ENCODE measurements at regions not wholly inside any gene's neighbourhood (a gene's known extent, or its start where the extent isn't known, plus 50 kb on each side); places are given as distances from the start of the nearest gene placed in this dataset.

DNA sequence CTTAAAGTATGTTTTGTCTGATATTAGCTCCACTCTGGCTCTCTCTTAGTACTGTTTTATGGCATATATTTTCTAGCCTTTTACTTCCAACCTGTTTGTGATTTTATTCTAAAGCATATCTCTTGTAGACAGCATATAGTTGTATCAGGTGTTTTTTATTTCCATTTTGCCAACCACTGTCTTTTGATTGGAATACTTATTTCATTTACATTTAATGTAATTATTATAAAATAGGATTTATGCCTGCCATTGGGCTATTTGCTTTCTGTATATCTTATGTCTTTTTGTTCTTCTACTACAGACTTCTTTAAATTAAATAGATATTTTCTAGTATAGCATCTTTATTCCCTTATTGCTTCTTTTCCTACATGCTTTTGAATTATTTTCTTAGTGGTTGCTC lies 67.3 kb downstream of the LRRC30 start (continued):
- TF ChIP-seq ZNF704 (tag by site-specific recombination; IDR thresholded peaks at IDR 0.05) (no peak), GFI1B (tag by site-specific recombination; IDR thresholded peaks at IDR 0.05) (no peak), ZNF311 (tag by site-specific recombination; IDR thresholded peaks at IDR 0.05; ENCODE audit: borderline replicate concordance) (no peak), ZNF843 (tag by site-specific recombination; IDR thresholded peaks at IDR 0.05) (no peak), ZFP41 (tag by site-specific recombination; IDR thresholded peaks at IDR 0.05; ENCODE audit: borderline replicate concordance) (no peak)
- TF ChIP-seq, protein P1, sequence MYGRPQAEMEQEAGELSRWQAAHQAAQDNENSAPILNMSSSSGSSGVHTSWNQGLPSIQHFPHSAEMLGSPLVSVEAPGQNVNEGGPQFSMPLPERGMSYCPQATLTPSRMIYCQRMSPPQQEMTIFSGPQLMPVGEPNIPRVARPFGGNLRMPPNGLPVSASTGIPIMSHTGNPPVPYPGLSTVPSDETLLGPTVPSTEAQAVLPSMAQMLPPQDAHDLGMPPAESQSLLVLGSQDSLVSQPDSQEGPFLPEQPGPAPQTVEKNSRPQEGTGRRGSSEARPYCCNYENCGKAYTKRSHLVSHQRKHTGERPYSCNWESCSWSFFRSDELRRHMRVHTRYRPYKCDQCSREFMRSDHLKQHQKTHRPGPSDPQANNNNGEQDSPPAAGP (tag by site-specific recombination; IDR thresholded peaks at IDR 0.05): no peak

- CTCF ChIA-PET: interaction anchor here (0.7 to 0.8 kb wide), 2 partner anchors 15 to 1274 kb away, joined by 4 read pairs; no protein-coding TSS in a partner anchor
- Histone ChIP-seq H3K4me1 (ENCODE audit: control insufficient read depth, insufficient read depth, low read length) (no peaks in the 10 kb centered on the region), H3K36me3 (ENCODE audit: control insufficient read depth in 2 of 2, insufficient read depth in 1 of 2, low read length in 2 of 2) (no peaks in the 10 kb centered on the region), H3K4me3 (ENCODE audit: low read depth, low read length) (no peak overlapping the region), H3K9me3 (ENCODE audit: control insufficient read depth, insufficient read depth, low read depth, low read length) (no peaks in the 10 kb centered on the region), H3K27ac (ENCODE audit: extremely low read depth, low read depth, low read length) (no peak overlapping the region)
- POLR2A ChIA-PET: no interaction called here
- TF ChIP-seq ZNF791 (tag by site-specific recombination; IDR thresholded peaks at IDR 0.05): no peak
- peak; percentile 22; the same call in 1 of the 2 replicates for TF ChIP-seq PRDM1 (tag by site-specific recombination; IDR thresholded peaks at IDR 0.05)
- TF ChIP-seq SCRT2 (tag by site-specific recombination; IDR thresholded peaks at IDR 0.05): no peak
- TF ChIP-seq, protein P2, sequence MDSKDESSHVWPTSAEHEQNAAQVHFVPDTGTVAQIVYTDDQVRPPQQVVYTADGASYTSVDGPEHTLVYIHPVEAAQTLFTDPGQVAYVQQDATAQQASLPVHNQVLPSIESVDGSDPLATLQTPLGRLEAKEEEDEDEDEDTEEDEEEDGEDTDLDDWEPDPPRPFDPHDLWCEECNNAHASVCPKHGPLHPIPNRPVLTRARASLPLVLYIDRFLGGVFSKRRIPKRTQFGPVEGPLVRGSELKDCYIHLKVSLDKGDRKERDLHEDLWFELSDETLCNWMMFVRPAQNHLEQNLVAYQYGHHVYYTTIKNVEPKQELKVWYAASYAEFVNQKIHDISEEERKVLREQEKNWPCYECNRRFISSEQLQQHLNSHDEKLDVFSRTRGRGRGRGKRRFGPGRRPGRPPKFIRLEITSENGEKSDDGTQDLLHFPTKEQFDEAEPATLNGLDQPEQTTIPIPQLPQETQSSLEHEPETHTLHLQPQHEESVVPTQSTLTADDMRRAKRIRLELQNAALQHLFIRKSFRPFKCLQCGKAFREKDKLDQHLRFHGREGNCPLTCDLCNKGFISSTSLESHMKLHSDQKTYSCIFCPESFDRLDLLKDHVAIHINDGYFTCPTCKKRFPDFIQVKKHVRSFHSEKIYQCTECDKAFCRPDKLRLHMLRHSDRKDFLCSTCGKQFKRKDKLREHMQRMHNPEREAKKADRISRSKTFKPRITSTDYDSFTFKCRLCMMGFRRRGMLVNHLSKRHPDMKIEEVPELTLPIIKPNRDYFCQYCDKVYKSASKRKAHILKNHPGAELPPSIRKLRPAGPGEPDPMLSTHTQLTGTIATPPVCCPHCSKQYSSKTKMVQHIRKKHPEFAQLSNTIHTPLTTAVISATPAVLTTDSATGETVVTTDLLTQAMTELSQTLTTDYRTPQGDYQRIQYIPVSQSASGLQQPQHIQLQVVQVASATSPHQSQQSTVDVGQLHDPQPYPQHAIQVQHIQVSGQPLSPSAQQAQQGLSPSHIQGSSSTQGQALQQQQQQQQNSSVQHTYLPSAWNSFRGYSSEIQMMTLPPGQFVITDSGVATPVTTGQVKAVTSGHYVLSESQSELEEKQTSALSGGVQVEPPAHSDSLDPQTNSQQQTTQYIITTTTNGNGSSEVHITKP (tag by site-specific recombination; IDR thresholded peaks at IDR 0.05): 0 out of 2 replicates have a peak, but pooled peaks have one; percentile 38
Measured at GRCh38 chr18:7301094-7301493, 70.2 kb downstream of the LRRC30 start.

- Histone ChIP-seq H3K4me3 (ENCODE audit: low read depth, low read length) (no peak overlapping the region), H3K27ac (ENCODE audit: extremely low read depth, low read depth, low read length) (no peak overlapping the region), H3K4me1 (ENCODE audit: control insufficient read depth, insufficient read depth, low read length) (no peaks in the 10 kb centered on the region), H3K9me3 (ENCODE audit: control insufficient read depth, insufficient read depth, low read depth, low read length) (no peaks in the 10 kb centered on the region), H3K36me3 (ENCODE audit: control insufficient read depth in 2 of 2, insufficient read depth in 1 of 2, low read length in 2 of 2) (no peaks in the 10 kb centered on the region)
- ChIA-PET CTCF (interaction anchor here (0.5 to 0.9 kb wide), 2 partner anchors 56 to 319 kb away, joined by 3 read pairs; no protein-coding TSS in a partner anchor), POLR2A (no interaction called here)
- TF ChIP-seq, protein P3, sequence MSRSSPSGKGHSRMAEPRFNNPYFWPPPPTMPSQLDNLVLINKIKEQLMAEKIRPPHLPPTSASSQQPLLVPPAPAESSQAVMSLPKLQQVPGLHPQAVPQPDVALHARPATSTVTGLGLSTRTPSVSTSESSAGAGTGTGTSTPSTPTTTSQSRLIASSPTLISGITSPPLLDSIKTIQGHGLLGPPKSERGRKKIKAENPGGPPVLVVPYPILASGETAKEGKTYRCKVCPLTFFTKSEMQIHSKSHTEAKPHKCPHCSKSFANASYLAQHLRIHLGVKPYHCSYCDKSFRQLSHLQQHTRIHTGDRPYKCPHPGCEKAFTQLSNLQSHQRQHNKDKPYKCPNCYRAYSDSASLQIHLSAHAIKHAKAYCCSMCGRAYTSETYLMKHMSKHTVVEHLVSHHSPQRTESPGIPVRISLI (tag by site-specific recombination; IDR thresholded peaks at IDR 0.05): no peak
- TF ChIP-seq ZNF26 (tag by site-specific recombination; IDR thresholded peaks at IDR 0.05) (no peak), ZBTB21 (tag by site-specific recombination; IDR thresholded peaks at IDR 0.05) (no peak), ZNF792 (tag by site-specific recombination; IDR thresholded peaks at IDR 0.05) (no peak), ZNF501 (tag by site-specific recombination; IDR thresholded peaks at IDR 0.05) (no peak), RBAK (tag by site-specific recombination; IDR thresholded peaks at IDR 0.05) (no peak), SALL2 (tag by site-specific recombination; IDR thresholded peaks at IDR 0.05; ENCODE audit: borderline replicate concordance) (no peak), ZNF585B (tag by site-specific recombination; IDR thresholded peaks at IDR 0.05) (no peak), ZNF140 (tag by site-specific recombination; IDR thresholded peaks at IDR 0.05) (no peak)
Measured at GRCh38 chr18:7303316-7304060, 72.6 kb downstream of the LRRC30 start.

Data from HEK293 (cell line).